ENCODE measurements at regions not wholly inside any gene's neighbourhood (a gene's known extent, or its start where the extent isn't known, plus 50 kb on each side); places are given as distances from the start of the nearest gene placed in this dataset.

DNA sequence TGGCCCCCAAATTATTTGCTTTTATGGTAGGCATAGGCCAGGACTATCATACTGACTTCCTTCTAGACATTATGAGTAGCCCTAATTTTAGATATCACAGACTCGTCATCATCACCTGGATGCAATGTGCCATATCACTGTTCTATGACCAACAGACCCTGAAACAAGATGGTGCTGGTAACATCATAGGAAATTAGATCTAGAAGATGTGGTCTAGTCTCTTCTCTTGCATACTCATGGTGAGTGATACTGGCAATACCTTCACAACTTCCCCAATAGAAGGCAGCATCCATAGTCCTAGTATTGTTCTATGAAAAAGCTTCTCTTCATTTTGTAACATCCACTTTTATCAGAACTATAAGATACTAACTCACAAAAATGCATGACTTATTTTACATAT is 116.3 kb upstream of the ITGA4 start:
- Histone ChIP-seq H3K27me3 (no peaks in the 10 kb centered on the region), H3K4me1 (no peaks in the 10 kb centered on the region), H3K9me3 (no peaks in the 10 kb centered on the region), H3K27ac (no peak overlapping the region), H3K36me3 (no peaks in the 10 kb centered on the region), H3K4me3 (no peak overlapping the region)
- DNase-seq (no peak), ATAC-seq (no peak)
- intact Hi-C loops (cut with DNase I) = no loop called here
- TF ChIP-seq, protein P1, sequence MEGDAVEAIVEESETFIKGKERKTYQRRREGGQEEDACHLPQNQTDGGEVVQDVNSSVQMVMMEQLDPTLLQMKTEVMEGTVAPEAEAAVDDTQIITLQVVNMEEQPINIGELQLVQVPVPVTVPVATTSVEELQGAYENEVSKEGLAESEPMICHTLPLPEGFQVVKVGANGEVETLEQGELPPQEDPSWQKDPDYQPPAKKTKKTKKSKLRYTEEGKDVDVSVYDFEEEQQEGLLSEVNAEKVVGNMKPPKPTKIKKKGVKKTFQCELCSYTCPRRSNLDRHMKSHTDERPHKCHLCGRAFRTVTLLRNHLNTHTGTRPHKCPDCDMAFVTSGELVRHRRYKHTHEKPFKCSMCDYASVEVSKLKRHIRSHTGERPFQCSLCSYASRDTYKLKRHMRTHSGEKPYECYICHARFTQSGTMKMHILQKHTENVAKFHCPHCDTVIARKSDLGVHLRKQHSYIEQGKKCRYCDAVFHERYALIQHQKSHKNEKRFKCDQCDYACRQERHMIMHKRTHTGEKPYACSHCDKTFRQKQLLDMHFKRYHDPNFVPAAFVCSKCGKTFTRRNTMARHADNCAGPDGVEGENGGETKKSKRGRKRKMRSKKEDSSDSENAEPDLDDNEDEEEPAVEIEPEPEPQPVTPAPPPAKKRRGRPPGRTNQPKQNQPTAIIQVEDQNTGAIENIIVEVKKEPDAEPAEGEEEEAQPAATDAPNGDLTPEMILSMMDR (IDR thresholded peaks at IDR 0.05) = no peak

- intact Hi-C loops (cut with DNase I) = no loop called here
- no peak for DNase-seq
- Histone ChIP-seq H3K9me3 (no peaks in the 10 kb centered on the region), H3K36me3 (no peaks in the 10 kb centered on the region), H3K4me3 (no peak overlapping the region), H3K4me1 (no peaks in the 10 kb centered on the region), H3K27me3 (no peaks in the 10 kb centered on the region), H3K27ac (no peak overlapping the region)
- TF ChIP-seq, protein P1 (IDR thresholded peaks at IDR 0.05) = no peak
- ATAC-seq = no peak
These were observed 115.2 kb upstream of the ITGA4 start for GRCh38 chr2:181341855-181342600.

GRCh38 chr2:181348107-181348837 is 108.9 kb upstream of the ITGA4 start:
- Histone ChIP-seq H3K27ac (no peak overlapping the region), H3K36me3 (no peaks in the 10 kb centered on the region), H3K27me3 (no peaks in the 10 kb centered on the region), H3K4me3 (no peak overlapping the region), H3K9me3 (no peaks in the 10 kb centered on the region), H3K4me1 (no peaks in the 10 kb centered on the region)
- ATAC-seq (no peak), DNase-seq (no peak)
- intact Hi-C loops (cut with DNase I) = no loop called here
- TF ChIP-seq, protein P1 (IDR thresholded peaks at IDR 0.05) = no peak

DNA sequence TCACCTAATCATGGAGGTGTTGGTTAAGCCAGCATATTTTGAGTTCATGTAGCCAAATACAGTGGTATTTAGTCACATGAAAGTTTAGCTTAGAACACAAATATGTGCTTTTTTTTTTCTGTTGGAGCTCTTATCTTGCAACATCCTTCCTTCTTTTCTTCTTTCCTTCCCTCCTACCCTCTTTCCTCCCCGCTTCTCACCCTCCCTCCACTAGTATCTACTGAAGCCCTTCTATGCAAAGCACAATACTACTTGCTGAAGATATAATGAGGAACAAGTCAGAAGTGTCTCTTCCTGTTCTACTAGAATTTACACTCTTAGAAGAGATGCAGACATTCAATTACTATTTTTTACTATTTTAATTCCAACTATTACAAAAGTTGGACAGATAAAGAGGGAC is 105.0 kb upstream of the ITGA4 start:
- ATAC-seq (no peak), DNase-seq (no peak)
- H3K9me3 ChIP-seq = no peaks in the 10 kb centered on the region
- H3K4me3 ChIP-seq = no peak overlapping the region
- TF ChIP-seq, protein P1 (IDR thresholded peaks at IDR 0.05) = no peak
- no peaks in the 10 kb centered on the region for H3K36me3 ChIP-seq
- H3K27me3 ChIP-seq = no peaks in the 10 kb centered on the region
- intact Hi-C loops (cut with DNase I) = no loop called here
- H3K4me1 ChIP-seq = no peaks in the 10 kb centered on the region
- H3K27ac ChIP-seq = no peak overlapping the region

GRCh38 chr2:181354626-181355025 is 102.6 kb upstream of the ITGA4 start:
- DNase-seq (no peak), ATAC-seq (no peak)
- no peak overlapping the region for H3K27ac ChIP-seq
- no peaks in the 10 kb centered on the region for H3K27me3 ChIP-seq
- H3K9me3 ChIP-seq = no peaks in the 10 kb centered on the region
- no peaks in the 10 kb centered on the region for H3K36me3 ChIP-seq
- H3K4me1 ChIP-seq = no peaks in the 10 kb centered on the region
- TF ChIP-seq, protein P1 (IDR thresholded peaks at IDR 0.05) = no peak
- no peak overlapping the region for H3K4me3 ChIP-seq
- intact Hi-C loops (cut with DNase I) = no loop called here
